Activated gamma-delta T cell treated with anti-CD3 and anti-CD28 coated beads, Interleukin-2, amount 50 U/mL, for 16 hours (primary cell): ENCODE measurements at regions not wholly inside any gene's neighbourhood (a gene's known extent, or its start where the extent isn't known, plus 50 kb on each side); places are given as distances from the start of the nearest gene placed in this dataset.

ENCODE experiments used
- DNase-seq: peaks from one replicate; pipeline ENCODE4 v3.0.0-alpha.2; 2020; ENCODE audit warnings: low read depth

DNA sequence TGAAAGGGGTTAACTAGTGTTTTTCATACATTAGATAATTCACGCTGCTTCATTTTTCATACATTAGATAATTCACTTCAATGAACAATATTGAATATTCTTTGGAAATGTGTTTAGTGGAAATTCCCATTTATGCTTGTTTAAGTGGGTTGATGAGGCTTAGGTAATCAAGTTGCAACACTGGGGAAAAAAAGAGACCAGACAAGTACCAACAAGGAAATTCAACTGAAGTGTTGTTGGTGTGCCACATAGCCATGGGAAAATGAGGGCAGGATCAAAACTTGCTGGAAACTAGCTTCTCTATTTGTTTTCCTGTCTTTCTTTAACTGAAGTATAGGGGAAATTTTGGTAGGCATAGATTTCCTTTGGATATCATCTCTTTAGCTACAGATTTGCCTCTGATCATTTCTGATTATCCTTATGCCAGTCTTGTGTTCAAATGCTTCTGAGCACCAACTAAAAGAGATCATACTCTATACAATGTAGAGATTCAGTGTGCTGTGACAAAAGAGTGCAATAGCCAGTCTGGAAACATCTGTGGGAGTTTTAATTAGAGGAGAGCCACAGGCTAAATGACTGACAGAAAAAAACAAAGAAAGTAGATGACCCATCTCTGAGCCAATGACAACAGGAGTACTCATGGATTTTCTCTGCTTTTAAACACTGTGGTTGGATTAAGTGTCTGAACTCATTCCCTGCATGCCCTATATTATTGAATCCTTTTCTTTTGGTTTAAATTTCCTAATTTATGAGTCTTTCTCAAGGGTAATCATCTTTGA lies 67.6 kb upstream of the CTSC start:
- DNase-seq: no peak

DNA sequence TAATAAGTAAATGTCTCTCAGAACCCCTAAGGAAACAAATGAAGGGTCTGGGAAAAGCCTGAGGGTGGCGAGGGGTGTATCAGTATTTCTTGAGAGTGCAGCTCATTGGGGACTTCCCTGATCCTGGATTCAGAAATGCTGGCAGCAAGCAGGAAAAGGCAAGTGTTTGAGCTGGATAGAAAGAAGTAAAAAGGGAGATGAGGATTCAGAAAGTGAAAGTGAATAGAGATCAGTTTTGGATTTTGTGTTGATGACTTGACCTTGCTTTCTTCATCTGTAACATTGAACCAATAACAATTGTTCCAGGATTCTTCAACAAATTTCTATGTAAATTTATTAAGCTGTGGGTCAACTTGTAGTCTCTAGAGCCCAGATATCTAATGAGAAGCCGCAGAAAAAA lies 66.9 kb upstream of the CTSC start:
- DNase-seq: no peak

DNA sequence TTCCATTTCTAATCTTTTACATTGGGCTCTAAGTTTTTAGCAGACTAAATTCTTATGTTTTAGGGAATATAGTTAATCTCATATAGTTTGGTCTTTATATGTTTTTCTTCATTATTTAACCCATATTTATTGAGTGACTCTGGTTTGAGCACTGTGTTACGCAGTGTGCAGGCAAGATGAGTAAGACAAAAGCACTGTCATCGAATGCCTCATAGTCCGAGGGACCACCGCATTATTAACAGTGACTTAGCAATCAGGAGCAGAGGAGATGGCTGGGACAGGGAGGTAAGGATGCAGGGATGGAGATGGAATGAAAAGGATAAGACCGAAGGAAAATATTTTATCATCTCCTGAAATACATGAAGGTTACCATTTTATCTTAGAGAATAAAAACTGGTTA lies 65.2 kb upstream of the CTSC start:
- DNase-seq: no peak

DNA sequence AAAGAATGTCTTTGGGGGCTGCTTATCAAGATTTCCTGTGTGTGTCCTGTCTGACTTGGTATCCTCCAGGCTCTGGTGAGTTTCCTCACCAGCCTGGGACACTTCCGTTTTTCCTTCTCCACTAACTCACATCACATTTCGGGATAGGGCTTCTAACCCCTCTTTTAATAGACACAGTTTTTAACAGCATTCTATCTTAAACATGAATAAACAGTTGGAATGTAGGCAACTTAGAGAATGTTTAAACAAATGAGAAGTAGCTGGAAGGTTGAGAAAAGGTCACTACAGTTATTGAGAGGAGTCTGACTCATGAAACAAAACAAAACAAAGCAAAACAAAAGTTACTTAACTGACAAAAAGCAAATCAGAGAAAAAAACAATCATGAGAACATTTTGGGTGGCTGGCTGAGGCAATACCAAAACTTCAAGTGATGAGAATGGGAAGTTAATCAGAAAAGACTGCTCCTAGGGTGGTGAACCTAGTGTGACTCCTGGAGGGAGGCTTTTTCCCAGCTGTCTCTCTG lies 64.7 kb upstream of the CTSC start:
- DNase-seq: no peak

DNA sequence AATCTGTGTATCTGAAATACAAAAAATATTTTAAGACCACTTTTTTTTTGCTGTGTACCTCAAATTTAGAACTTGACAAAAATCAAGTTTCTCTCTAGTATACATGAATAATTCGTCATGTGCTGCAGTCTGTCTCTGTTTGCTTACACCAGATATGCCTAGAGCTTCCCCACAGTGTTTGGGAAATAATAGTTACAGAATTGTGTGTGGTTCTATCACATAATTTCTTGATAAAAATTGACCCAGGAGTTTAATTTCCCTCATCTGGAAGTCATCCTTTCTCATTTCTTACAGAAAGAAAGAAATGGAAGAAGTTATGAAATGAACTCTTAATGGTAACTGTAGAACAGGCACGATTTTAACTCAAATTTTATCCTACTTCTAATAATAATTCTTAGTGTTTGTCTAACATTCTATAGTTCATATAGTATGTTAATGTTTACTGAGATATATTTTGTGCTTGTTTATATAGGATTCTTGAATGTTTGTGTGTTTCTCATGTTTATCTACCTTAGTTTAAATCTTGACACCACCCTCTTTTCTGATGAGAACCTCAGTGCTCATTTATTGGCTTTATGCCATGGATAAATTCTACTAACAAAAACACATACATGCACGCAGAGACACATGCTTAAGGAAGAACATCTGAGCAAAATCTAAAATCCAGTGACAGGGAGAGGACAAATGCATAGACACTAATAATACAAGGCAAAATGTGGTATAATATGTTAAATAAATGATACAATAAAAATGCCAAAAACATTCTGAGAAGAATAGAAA lies 61.4 kb upstream of the CTSC start:
- no peak for DNase-seq

DNA sequence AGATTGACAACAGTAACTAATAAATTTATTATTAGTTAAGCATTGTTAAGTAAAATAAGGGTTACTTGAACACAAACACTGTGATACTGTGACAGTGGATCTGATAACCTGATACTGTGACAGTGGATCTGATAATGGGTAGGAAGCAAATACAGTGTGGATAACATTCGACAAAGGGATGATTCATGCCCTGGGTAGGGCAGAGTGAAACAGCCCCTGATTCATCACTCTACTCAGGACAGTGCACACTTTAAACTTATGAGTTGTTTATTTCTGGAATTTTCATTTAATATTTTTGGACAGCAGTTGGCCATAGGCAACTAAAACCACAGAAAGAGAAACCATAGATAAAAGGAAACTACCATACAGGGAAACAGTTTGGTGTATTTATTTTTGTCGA lies 60.8 kb upstream of the CTSC start:
- no peak for DNase-seq

DNA sequence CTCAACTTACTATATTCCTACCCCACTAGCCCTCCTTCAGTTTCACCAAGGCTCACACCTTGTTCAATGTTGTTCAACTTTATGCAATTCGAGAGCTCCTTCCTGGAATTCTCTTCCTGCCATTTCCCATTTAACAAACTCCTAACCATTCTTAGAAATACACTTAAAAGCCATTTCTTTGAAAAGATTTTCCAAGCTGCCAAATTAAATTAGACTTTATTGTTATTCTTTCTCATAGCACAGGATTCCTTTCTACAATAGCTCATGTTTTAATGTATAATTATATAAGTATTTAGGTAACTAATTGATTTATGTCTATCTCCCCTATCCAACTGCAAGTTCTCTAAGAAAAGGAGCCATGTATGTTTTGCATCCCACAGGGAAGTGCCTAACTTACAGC lies 52.7 kb upstream of the CTSC start:
- DNase-seq: no peak

DNA sequence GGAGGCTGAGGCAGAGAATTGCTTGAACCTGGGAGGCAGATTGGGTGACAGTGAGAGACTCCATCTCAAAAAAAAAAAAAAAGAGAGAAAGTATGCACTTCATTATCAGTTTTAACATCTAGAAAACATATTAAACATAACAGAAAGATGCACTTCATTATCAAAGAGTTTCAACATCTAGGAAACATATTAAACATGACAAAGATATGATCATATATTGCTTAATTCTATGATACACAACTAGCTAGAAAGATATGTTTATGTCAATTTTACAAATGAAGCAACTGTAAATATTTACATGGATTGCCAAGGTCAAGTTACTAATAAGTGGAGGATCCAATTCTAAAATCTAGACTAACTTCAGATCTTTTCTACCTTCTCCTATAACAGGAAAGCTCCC lies 50.4 kb upstream of the CTSC start:
- DNase-seq: no peak
